Natural killer cell (primary cell): ENCODE measurements at regions not wholly inside any gene's neighbourhood (a gene's known extent, or its start where the extent isn't known, plus 50 kb on each side); places are given as distances from the start of the nearest gene placed in this dataset.

Experiments
- ATAC-seq, 3 donors: fragments of 150-1000 bp in 2 of 3; fragments of 200-7000 bp in 1 of 3; cut with Tn5 transposase; 1 replicate in 1 of 3; 2 replicates in 2 of 3; pipeline ENCODE4 v1.10.0; 2021; ENCODE audit warnings: mild to moderate bottlenecking in 2 of 3, moderate library complexity in 2 of 3
- DNase-seq, 2 donors: peaks; one replicate each; pipeline versions ENCODE4 v3.0.0 to v3.0.0-alpha.2; 2013 to 2021; ENCODE audit warnings: mixed read lengths in 1 of 2
- H3K27ac ChIP-seq: one replicate; pipeline ENCODE4 v1.5.1; 2013; ENCODE audit warnings: mild to moderate bottlenecking, low read length
- H3K27me3 ChIP-seq: one replicate; pipeline ENCODE4 v1.6.1; 2013; ENCODE audit warnings: low read length; ENCODE audit not compliant: control insufficient read depth, insufficient read depth
- H3K36me3 ChIP-seq: one replicate; pipeline ENCODE4 v1.6.1; 2013; ENCODE audit warnings: low read length; ENCODE audit not compliant: control insufficient read depth, insufficient read depth
- H3K4me1 ChIP-seq: one replicate; pipeline ENCODE4 v1.6.1; 2013; ENCODE audit warnings: low read length; ENCODE audit not compliant: control insufficient read depth, insufficient read depth
- H3K4me3 ChIP-seq: one replicate; pipeline ENCODE4 v1.5.1; 2013; ENCODE audit warnings: low read length
- H3K9me3 ChIP-seq: one replicate; pipeline ENCODE4 v1.6.1; 2013; ENCODE audit warnings: low read length; ENCODE audit not compliant: control insufficient read depth, insufficient read depth
- H3K27ac Mint-ChIP-seq, 2 donors: one replicate each; pipeline ENCODE4 v1.8.0; 2022; ENCODE audit warnings: mild to moderate bottlenecking in 2 of 2, mixed read lengths in 2 of 2, moderate library complexity in 1 of 2
- H3K27me3 Mint-ChIP-seq, 2 donors: one replicate each; pipeline ENCODE4 v1.8.0; 2022; ENCODE audit warnings: low read depth in 2 of 2, mixed read lengths in 2 of 2
- H3K36me3 Mint-ChIP-seq: one replicate; pipeline ENCODE4 v1.8.0; 2022; ENCODE audit warnings: mixed read lengths
- H3K4me1 Mint-ChIP-seq, 2 donors: one replicate each; pipeline ENCODE4 v1.8.0; 2022; ENCODE audit warnings: mixed read lengths in 2 of 2
- H3K4me3 Mint-ChIP-seq: one replicate; pipeline ENCODE4 v1.8.0; 2022; ENCODE audit warnings: mild to moderate bottlenecking, moderate library complexity, mixed read lengths
- H3K9me3 Mint-ChIP-seq, 2 donors: one replicate each; pipeline ENCODE4 v1.8.0; 2022; ENCODE audit warnings: mixed read lengths in 2 of 2
- WGBS: methylation state at CpG from one replicate; pipeline ENCODE4 v1.1.7; 2013; ENCODE audit warnings: missing lambda C conversion rate; ENCODE audit not compliant: insufficient coverage; 5-methylcytosine and 5-hydroxymethylcytosine counted together
- intact Hi-C: fragments of 100-400 bp; cut with micrococcal nuclease; formaldehyde crosslinking; loops from one replicate; pipeline ENCODE4 v1.14.2; 2022
- TF ChIP-seq, protein P1 (sequence below): fragments of 200-600 bp; IDR thresholded peaks from one replicate; pipeline ENCODE4 v1.8.0; 2022; ENCODE audit warnings: antibody characterized with exemption

GRCh38 chr11:62048100-62048499 lies 75.7 kb upstream of the INCENP start:
- no peaks in the 10 kb centered on the region for H3K4me1 ChIP-seq
- WGBS: no CpG with 5 or more reads among the region's 1 CpG
- no peak for ATAC-seq
- no peaks in the 10 kb centered on the region for H3K36me3 ChIP-seq
- intact Hi-C loops: no loop called here
- no peak overlapping the region for H3K27ac Mint-ChIP-seq
- no peak overlapping the region for H3K4me3 Mint-ChIP-seq
- no peaks in the 10 kb centered on the region for H3K27me3 ChIP-seq
- H3K36me3 Mint-ChIP-seq: no peaks in the 10 kb centered on the region
- no peaks in the 10 kb centered on the region for H3K9me3 Mint-ChIP-seq
- peaks cover 2 to 17% of the 10 kb centered on the region in 2 donors for H3K27me3 Mint-ChIP-seq
- TF ChIP-seq, protein P1, sequence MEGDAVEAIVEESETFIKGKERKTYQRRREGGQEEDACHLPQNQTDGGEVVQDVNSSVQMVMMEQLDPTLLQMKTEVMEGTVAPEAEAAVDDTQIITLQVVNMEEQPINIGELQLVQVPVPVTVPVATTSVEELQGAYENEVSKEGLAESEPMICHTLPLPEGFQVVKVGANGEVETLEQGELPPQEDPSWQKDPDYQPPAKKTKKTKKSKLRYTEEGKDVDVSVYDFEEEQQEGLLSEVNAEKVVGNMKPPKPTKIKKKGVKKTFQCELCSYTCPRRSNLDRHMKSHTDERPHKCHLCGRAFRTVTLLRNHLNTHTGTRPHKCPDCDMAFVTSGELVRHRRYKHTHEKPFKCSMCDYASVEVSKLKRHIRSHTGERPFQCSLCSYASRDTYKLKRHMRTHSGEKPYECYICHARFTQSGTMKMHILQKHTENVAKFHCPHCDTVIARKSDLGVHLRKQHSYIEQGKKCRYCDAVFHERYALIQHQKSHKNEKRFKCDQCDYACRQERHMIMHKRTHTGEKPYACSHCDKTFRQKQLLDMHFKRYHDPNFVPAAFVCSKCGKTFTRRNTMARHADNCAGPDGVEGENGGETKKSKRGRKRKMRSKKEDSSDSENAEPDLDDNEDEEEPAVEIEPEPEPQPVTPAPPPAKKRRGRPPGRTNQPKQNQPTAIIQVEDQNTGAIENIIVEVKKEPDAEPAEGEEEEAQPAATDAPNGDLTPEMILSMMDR: no peak
- H3K9me3 ChIP-seq: no peaks in the 10 kb centered on the region
- H3K4me3 ChIP-seq: no peak overlapping the region
- no peaks in the 10 kb centered on the region for H3K4me1 Mint-ChIP-seq
- no peak overlapping the region for H3K27ac ChIP-seq
- no peak for DNase-seq

DNA sequence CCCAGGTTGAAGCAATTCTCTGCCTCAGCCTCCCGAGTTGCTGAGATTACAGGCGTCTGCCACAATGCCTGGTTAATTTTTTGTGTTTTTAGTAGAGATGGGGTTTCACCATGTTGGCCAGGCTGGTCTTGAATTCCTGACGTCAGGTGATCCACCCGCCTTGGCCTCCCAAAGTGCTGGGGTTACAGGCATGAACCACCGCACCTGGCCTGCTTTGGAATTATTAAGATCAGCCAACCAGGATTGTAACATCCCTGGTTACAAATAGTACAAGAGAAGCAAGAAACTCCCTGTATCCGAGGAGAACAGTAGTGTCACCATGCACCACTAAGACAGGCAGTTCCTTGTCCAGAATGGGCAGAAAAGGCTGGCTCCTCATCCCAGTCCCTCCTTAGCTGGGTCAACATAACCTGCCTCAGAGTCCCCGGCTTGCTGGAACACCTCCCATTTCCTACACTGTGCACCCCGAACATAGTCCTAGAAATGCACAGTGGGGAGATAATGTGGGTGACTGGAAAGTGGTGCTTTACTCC lies 77.2 kb upstream of the INCENP start:
- WGBS: 88% methylated on average over 6 of the region's 8 CpGs
- Histone ChIP-seq H3K27ac (no peak overlapping the region), H3K36me3 (no peaks in the 10 kb centered on the region), H3K4me1 (no peaks in the 10 kb centered on the region), H3K4me3 (no peak overlapping the region), H3K9me3 (no peaks in the 10 kb centered on the region), H3K27me3 (no peaks in the 10 kb centered on the region)
- ATAC-seq (no peak), DNase-seq (no peak)
- H3K27ac Mint-ChIP-seq: no peak overlapping the region
- intact Hi-C loops: no loop called here
- TF ChIP-seq, protein P1: no peak
- H3K27me3 Mint-ChIP-seq: peaks cover 2 to 9% of the 10 kb centered on the region in 2 donors
- no peaks in the 10 kb centered on the region for H3K4me1 Mint-ChIP-seq
- no peak overlapping the region for H3K4me3 Mint-ChIP-seq
- H3K9me3 Mint-ChIP-seq: no peaks in the 10 kb centered on the region
- no peaks in the 10 kb centered on the region for H3K36me3 Mint-ChIP-seq

DNA sequence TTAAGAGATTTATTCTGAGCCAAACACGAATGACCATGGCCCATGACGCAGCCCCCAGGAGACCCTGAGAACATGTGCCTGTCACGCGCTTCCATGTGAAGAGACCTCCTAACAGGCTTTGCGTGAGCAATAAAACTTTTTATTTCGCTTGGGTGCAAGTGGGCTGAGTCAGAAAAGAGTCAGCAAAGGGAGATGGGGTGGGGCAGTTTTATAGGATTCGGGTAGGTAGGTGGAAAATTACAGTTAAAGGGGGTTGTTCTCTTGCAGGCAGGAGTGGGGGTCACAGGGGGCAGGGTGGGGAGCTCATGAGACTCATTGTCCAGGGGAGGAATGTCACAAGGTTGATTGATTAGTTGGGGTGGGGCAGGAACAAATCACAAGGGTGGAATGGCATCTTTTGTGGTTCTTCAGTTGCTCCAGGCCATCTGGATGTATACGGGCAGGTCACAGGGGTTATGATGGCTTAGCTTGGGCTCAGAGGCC lies 77.2 kb upstream of the FTH1 start:
- intact Hi-C loops: no loop called here
- Histone ChIP-seq H3K4me1 (no peaks in the 10 kb centered on the region), H3K27me3 (no peaks in the 10 kb centered on the region), H3K27ac (no peak overlapping the region), H3K9me3 (no peaks in the 10 kb centered on the region), H3K36me3 (no peaks in the 10 kb centered on the region), H3K4me3 (no peak overlapping the region)
- no peak overlapping the region for H3K27ac Mint-ChIP-seq
- peaks cover 5 to 9% of the 10 kb centered on the region in 2 donors for H3K27me3 Mint-ChIP-seq
- no peak overlapping the region for H3K4me3 Mint-ChIP-seq
- DNase-seq (no peak), ATAC-seq (no peak)
- H3K9me3 Mint-ChIP-seq: no peaks in the 10 kb centered on the region
- WGBS: 94% methylated on average over 8 of the region's 8 CpGs
- TF ChIP-seq, protein P1: no peak
- H3K36me3 Mint-ChIP-seq: no peaks in the 10 kb centered on the region
- no peaks in the 10 kb centered on the region for H3K4me1 Mint-ChIP-seq

GRCh38 chr11:62035293-62035692 lies 67.9 kb upstream of the FTH1 start:
- no peak for ATAC-seq
- TF ChIP-seq, protein P1: no peak
- H3K27me3 Mint-ChIP-seq: peaks cover 0 to 6% of the 10 kb centered on the region in 2 donors
- no peaks in the 10 kb centered on the region for H3K9me3 ChIP-seq
- H3K9me3 Mint-ChIP-seq: no peaks in the 10 kb centered on the region
- H3K4me1 ChIP-seq: no peaks in the 10 kb centered on the region
- no peak overlapping the region for H3K27ac ChIP-seq
- peaks cover 0 to 6% of the 10 kb centered on the region in 2 donors for H3K4me1 Mint-ChIP-seq
- DNase-seq: no peak
- H3K27me3 ChIP-seq: no peaks in the 10 kb centered on the region
- H3K4me3 Mint-ChIP-seq: no peak overlapping the region
- intact Hi-C loops: no loop called here
- no peak overlapping the region for H3K4me3 ChIP-seq
- H3K36me3 ChIP-seq: no peaks in the 10 kb centered on the region
- H3K27ac Mint-ChIP-seq: no peak overlapping the region
- H3K36me3 Mint-ChIP-seq: no peaks in the 10 kb centered on the region
